Activated CD4-positive, alpha-beta memory T cell treated with anti-CD3 and anti-CD28 coated beads, Interleukin-2, amount 10 ng/mL, durations not matched to agents 7 days and 5 days (primary cell): ENCODE measurements at regions not wholly inside any gene's neighbourhood (a gene's known extent, or its start where the extent isn't known, plus 50 kb on each side); places are given as distances from the start of the nearest gene placed in this dataset.

Experiments used
- CTCF ChIA-PET: fragments of 350-600 bp; sonication (Branson Sonifier 250); formaldehyde crosslinking; loops from one replicate; lab custom pipeline; 2021; ENCODE audit warnings: antibody characterized with exemption, inconsistent platforms; lab: Charles Lee
- POLR2A ChIA-PET: fragments of 350-600 bp; sonication (Branson Sonifier 250); formaldehyde crosslinking; loops from one replicate; lab custom pipeline; 2021; ENCODE audit warnings: antibody characterized with exemption; lab: Charles Lee
- DNase-seq: peaks from one replicate; pipeline ENCODE4 v3.0.0-alpha.2; 2020
- H3K27ac Mint-ChIP-seq: one replicate; pipeline ENCODE4 v1.8.0; 2021; ENCODE audit warnings: mild to moderate bottlenecking, mixed read lengths
- H3K27me3 Mint-ChIP-seq: one replicate; pipeline ENCODE4 v1.8.0; 2021; ENCODE audit warnings: mixed read lengths
- H3K36me3 Mint-ChIP-seq: one replicate; pipeline ENCODE4 v1.8.0; 2021; ENCODE audit warnings: low read depth, mixed read lengths
- H3K4me1 Mint-ChIP-seq: one replicate; pipeline ENCODE4 v1.8.0; 2021; ENCODE audit warnings: mixed read lengths
- H3K4me3 Mint-ChIP-seq: one replicate; pipeline ENCODE4 v1.8.0; 2021; ENCODE audit warnings: mild to moderate bottlenecking, mixed read lengths
- H3K9me3 Mint-ChIP-seq: one replicate; pipeline ENCODE4 v1.8.0; 2021; ENCODE audit warnings: mixed read lengths

GRCh38 chr15:89406940-89407607 is 72.5 kb upstream of the POLG start:
- no peaks in the 10 kb centered on the region for H3K9me3 Mint-ChIP-seq
- H3K36me3 Mint-ChIP-seq = no peaks in the 10 kb centered on the region
- H3K4me1 Mint-ChIP-seq = peaks cover 57% of the 10 kb centered on the region
- peaks cover 92% of the 10 kb centered on the region for H3K27me3 Mint-ChIP-seq
- peak overlapping the region; percentile 44 for H3K27ac Mint-ChIP-seq
- ChIA-PET CTCF (interaction anchor here (0.8 to 2.1 kb wide), 7 partner anchors 9 to 52 kb away, joined by 3 to 19 read pairs (median 3); no protein-coding TSS in a partner anchor), POLR2A (no interaction called here)
- H3K4me3 Mint-ChIP-seq = peak overlapping the region; percentile 41
- DNase-seq = no peak

GRCh38 chr15:89406218-89406939 is 71.8 kb upstream of the POLG start:
- ChIA-PET POLR2A (no interaction called here), CTCF (interaction anchor here (1.0 to 2.1 kb wide), 4 partner anchors 8 to 51 kb away, joined by 3 to 19 read pairs (median 4); no protein-coding TSS in a partner anchor)
- no peaks in the 10 kb centered on the region for H3K9me3 Mint-ChIP-seq
- peaks cover 92% of the 10 kb centered on the region for H3K27me3 Mint-ChIP-seq
- DNase-seq = no peak
- H3K27ac Mint-ChIP-seq = no peak overlapping the region
- H3K36me3 Mint-ChIP-seq = no peaks in the 10 kb centered on the region
- H3K4me1 Mint-ChIP-seq = peaks cover 59% of the 10 kb centered on the region
- H3K4me3 Mint-ChIP-seq = peak overlapping the region; percentile 41

- H3K4me1 Mint-ChIP-seq = peaks cover 60% of the 10 kb centered on the region
- ChIA-PET CTCF (interaction anchor here (0.6 to 2.4 kb wide), 2 partner anchors 47 to 114 kb away, joined by 5 to 12 read pairs; no protein-coding TSS in a partner anchor), POLR2A (no interaction called here)
- H3K9me3 Mint-ChIP-seq = no peaks in the 10 kb centered on the region
- H3K4me3 Mint-ChIP-seq = no peak overlapping the region
- peaks cover 93% of the 10 kb centered on the region for H3K27me3 Mint-ChIP-seq
- no peak for DNase-seq
- H3K27ac Mint-ChIP-seq = no peak overlapping the region
- H3K36me3 Mint-ChIP-seq = no peaks in the 10 kb centered on the region
Observed at GRCh38 chr15:89405494-89405893, 70.9 kb upstream of the POLG start.

- H3K9me3 Mint-ChIP-seq = no peaks in the 10 kb centered on the region
- H3K36me3 Mint-ChIP-seq = no peaks in the 10 kb centered on the region
- ChIA-PET POLR2A (no interaction called here), CTCF (interaction anchor here (2.4 kb wide), 1 partner anchor 46 kb away, joined by 12 read pairs; no protein-coding TSS in a partner anchor)
- H3K4me1 Mint-ChIP-seq = peaks cover 55% of the 10 kb centered on the region
- no peak overlapping the region for H3K27ac Mint-ChIP-seq
- no peak for DNase-seq
- peaks cover 83% of the 10 kb centered on the region for H3K27me3 Mint-ChIP-seq
- H3K4me3 Mint-ChIP-seq = no peak overlapping the region
Observed at GRCh38 chr15:89404023-89404422, 69.4 kb upstream of the POLG start.

- H3K27me3 Mint-ChIP-seq = peaks cover 83% of the 10 kb centered on the region
- H3K27ac Mint-ChIP-seq = no peak overlapping the region
- DNase-seq = no peak
- H3K4me3 Mint-ChIP-seq = no peak overlapping the region
- H3K36me3 Mint-ChIP-seq = no peaks in the 10 kb centered on the region
- CTCF ChIA-PET = interaction anchor here (1.4 to 6.2 kb wide), 2 partner anchors 44 to 196 kb away, joined by 3 to 51 read pairs; no protein-coding TSS in a partner anchor
- POLR2A ChIA-PET = no interaction called here
- H3K9me3 Mint-ChIP-seq = no peaks in the 10 kb centered on the region
- peaks cover 42% of the 10 kb centered on the region for H3K4me1 Mint-ChIP-seq
Observed at GRCh38 chr15:89402518-89402805, 67.8 kb upstream of the POLG start.

- H3K27me3 Mint-ChIP-seq = peaks cover 86% of the 10 kb centered on the region
- ChIA-PET CTCF (interaction anchor here (1.2 to 6.2 kb wide), 3 partner anchors 22 to 195 kb away, joined by 3 to 51 read pairs (median 4); no protein-coding TSS in a partner anchor), POLR2A (interaction anchor here (1.0 kb wide), 1 partner anchor 30 kb away, joined by 3 read pairs; no protein-coding TSS in a partner anchor)
- no peak overlapping the region for H3K27ac Mint-ChIP-seq
- DNase-seq = no peak
- H3K4me3 Mint-ChIP-seq = peak overlapping the region; percentile 3
- H3K4me1 Mint-ChIP-seq = peaks cover 40% of the 10 kb centered on the region
- H3K36me3 Mint-ChIP-seq = no peaks in the 10 kb centered on the region
- no peaks in the 10 kb centered on the region for H3K9me3 Mint-ChIP-seq
Observed at GRCh38 chr15:89401631-89402517, 67.2 kb upstream of the POLG start.

- DNase-seq = no peak
- ChIA-PET POLR2A (interaction anchor here (1.0 kb wide), 1 partner anchor 29 kb away, joined by 3 read pairs; no protein-coding TSS in a partner anchor), CTCF (interaction anchor here (0.8 to 6.2 kb wide), 4 partner anchors 12 to 194 kb away, joined by 3 to 51 read pairs (median 4); no protein-coding TSS in a partner anchor)
- H3K9me3 Mint-ChIP-seq = no peaks in the 10 kb centered on the region
- no peaks in the 10 kb centered on the region for H3K36me3 Mint-ChIP-seq
- H3K27ac Mint-ChIP-seq = no peak overlapping the region
- H3K27me3 Mint-ChIP-seq = peaks cover 86% of the 10 kb centered on the region
- peaks cover 31% of the 10 kb centered on the region for H3K4me1 Mint-ChIP-seq
- peak overlapping the region; percentile 47 for H3K4me3 Mint-ChIP-seq
Observed at GRCh38 chr15:89400782-89401545, 66.3 kb upstream of the POLG start.

- Mint-ChIP-seq H3K36me3 (no peaks in the 10 kb centered on the region), H3K4me1 (peaks cover 26% of the 10 kb centered on the region), H3K27me3 (peaks cover 79% of the 10 kb centered on the region), H3K4me3 (peak overlapping the region; percentile 69), H3K9me3 (no peaks in the 10 kb centered on the region), H3K27ac (no peak overlapping the region)
- CTCF ChIA-PET = interaction anchor here (0.8 to 6.2 kb wide), 6 partner anchors 13 to 42 kb away, joined by 3 to 51 read pairs (median 4); no protein-coding TSS in a partner anchor
- POLR2A ChIA-PET = no interaction called here
- DNase-seq = no peak
Observed at GRCh38 chr15:89400116-89400781, 65.6 kb upstream of the POLG start.

- Mint-ChIP-seq H3K27me3 (peaks cover 76% of the 10 kb centered on the region), H3K9me3 (no peaks in the 10 kb centered on the region), H3K27ac (no peak overlapping the region), H3K36me3 (no peaks in the 10 kb centered on the region), H3K4me3 (peak overlapping the region; percentile 69), H3K4me1 (peaks cover 19% of the 10 kb centered on the region)
- peak; percentile 41 for DNase-seq
- ChIA-PET CTCF (interaction anchor here (0.6 to 6.2 kb wide), 6 partner anchors 13 to 1971 kb away, joined by 3 to 51 read pairs (median 4); no protein-coding TSS in a partner anchor), POLR2A (interaction anchor here (0.9 to 1.5 kb wide), 2 partner anchors 10 to 64 kb away, joined by 3 read pairs; partner anchors contain the start of gene POLG)
Observed at GRCh38 chr15:89399238-89400115, 64.9 kb upstream of the POLG start.

- no peak overlapping the region for H3K27ac Mint-ChIP-seq
- no peak for DNase-seq
- H3K27me3 Mint-ChIP-seq = peaks cover 73% of the 10 kb centered on the region
- ChIA-PET POLR2A (interaction anchor here (0.9 to 1.5 kb wide), 2 partner anchors 9 to 64 kb away, joined by 3 read pairs; partner anchors contain the start of gene POLG), CTCF (interaction anchor here (1.0 to 6.2 kb wide), 3 partner anchors 8 to 40 kb away, joined by 4 to 51 read pairs (median 4); no protein-coding TSS in a partner anchor)
- no peaks in the 10 kb centered on the region for H3K36me3 Mint-ChIP-seq
- H3K4me3 Mint-ChIP-seq = peak overlapping the region; percentile 69
- peaks cover 19% of the 10 kb centered on the region for H3K4me1 Mint-ChIP-seq
- no peaks in the 10 kb centered on the region for H3K9me3 Mint-ChIP-seq
Observed at GRCh38 chr15:89398896-89399237, 64.2 kb upstream of the POLG start.
